ENCODE measurements at regions not wholly inside any gene's neighbourhood (a gene's known extent, or its start where the extent isn't known, plus 50 kb on each side); places are given as distances from the start of the nearest gene placed in this dataset.

GRCh38 chr4:36492590-36492989, 211.2 kb downstream of the DTHD1 start:
- no peak overlapping the region for H3K27ac ChIP-seq
- TF ChIP-seq CTCF (conservative IDR thresholded peaks at IDR 0.05): no peak

- no peak overlapping the region for H3K27ac ChIP-seq
- TF ChIP-seq CTCF (conservative IDR thresholded peaks at IDR 0.05): no peak
Observed at GRCh38 chr4:36493251-36493650, 211.8 kb downstream of the DTHD1 start.

GRCh38 chr4:36494016-36494415, 212.6 kb downstream of the DTHD1 start:
- no peak for TF ChIP-seq CTCF (conservative IDR thresholded peaks at IDR 0.05)
- no peak overlapping the region for H3K27ac ChIP-seq

- H3K27ac ChIP-seq: no peak overlapping the region
- no peak for TF ChIP-seq CTCF (conservative IDR thresholded peaks at IDR 0.05)
Observed at GRCh38 chr4:36494747-36495146, 213.3 kb downstream of the DTHD1 start.

GRCh38 chr4:36502350-36502749, 220.9 kb downstream of the DTHD1 start:
- TF ChIP-seq CTCF (conservative IDR thresholded peaks at IDR 0.05): no peak
- H3K27ac ChIP-seq: no peak overlapping the region

- no peak for TF ChIP-seq CTCF (conservative IDR thresholded peaks at IDR 0.05)
- no peak overlapping the region for H3K27ac ChIP-seq
Observed at GRCh38 chr4:36508394-36508793, 227.0 kb downstream of the DTHD1 start.

- H3K27ac ChIP-seq: no peak overlapping the region
- no peak for TF ChIP-seq CTCF (conservative IDR thresholded peaks at IDR 0.05)
Observed at GRCh38 chr4:36509845-36510244, 228.4 kb downstream of the DTHD1 start.

GRCh38 chr4:36511785-36512184, 230.4 kb downstream of the DTHD1 start:
- no peak for TF ChIP-seq CTCF (conservative IDR thresholded peaks at IDR 0.05)
- no peak overlapping the region for H3K27ac ChIP-seq

Data from VCaP (cell line).